ENCODE measurements at regions not wholly inside any gene's neighbourhood (a gene's known extent, or its start where the extent isn't known, plus 50 kb on each side); places are given as distances from the start of the nearest gene placed in this dataset.
"Not testable (repeated sequence)": the region's sequence is repeated elsewhere in the genome, so short reads cannot be mapped to it uniquely, and the experiment has no call there.

GRCh38 chr3:176870451-176870850 is 326.8 kb downstream of the TBL1XR1 start:
- DNase-seq (ENCODE audit: low spot score) = no peak

- DNase-seq (ENCODE audit: low spot score) = no peak
These were observed 329.3 kb downstream of the TBL1XR1 start for GRCh38 chr3:176867681-176868663.

GRCh38 chr3:176861137-176861536 is 336.1 kb downstream of the TBL1XR1 start:
- DNase-seq (ENCODE audit: low spot score) = no peak

GRCh38 chr3:176856721-176857120 is 340.6 kb downstream of the TBL1XR1 start:
- DNase-seq (ENCODE audit: low spot score) = no peak

GRCh38 chr3:176855901-176856486 is 341.3 kb downstream of the TBL1XR1 start:
- no peak for DNase-seq (ENCODE audit: low spot score)

GRCh38 chr3:176855213-176855612 is 342.1 kb downstream of the TBL1XR1 start:
- DNase-seq (ENCODE audit: low spot score) = no peak

GRCh38 chr3:176850498-176850897 is 346.8 kb downstream of the TBL1XR1 start:
- DNase-seq (ENCODE audit: low spot score) = no peak

GRCh38 chr3:176848431-176849214 is 348.7 kb downstream of the TBL1XR1 start:
- DNase-seq (ENCODE audit: low spot score) = peak; percentile 56

GRCh38 chr3:176842914-176843313 is 354.4 kb downstream of the TBL1XR1 start:
- no peak for DNase-seq (ENCODE audit: low spot score)

GRCh38 chr3:176840641-176841286 is 356.5 kb downstream of the TBL1XR1 start:
- no peak for DNase-seq (ENCODE audit: low spot score)

- DNase-seq (ENCODE audit: low spot score) = no peak
These were observed 357.4 kb downstream of the TBL1XR1 start for GRCh38 chr3:176839901-176840300.

GRCh38 chr3:176839466-176839865 is 357.8 kb downstream of the TBL1XR1 start:
- no peak for DNase-seq (ENCODE audit: low spot score)

- DNase-seq (ENCODE audit: low spot score) = not testable (repeated sequence)
These were observed 370.0 kb downstream of the TBL1XR1 start for GRCh38 chr3:176827244-176827643.

GRCh38 chr3:176824811-176825210 is 372.5 kb downstream of the TBL1XR1 start:
- DNase-seq (ENCODE audit: low spot score) = no peak

GRCh38 chr3:176820764-176821163 is 376.5 kb downstream of the TBL1XR1 start:
- DNase-seq (ENCODE audit: low spot score) = no peak

- DNase-seq (ENCODE audit: low spot score) = no peak
These were observed 380.3 kb downstream of the TBL1XR1 start for GRCh38 chr3:176816937-176817336.

GRCh38 chr3:176814285-176814684 is 383.0 kb downstream of the TBL1XR1 start:
- peak; percentile 8 for DNase-seq (ENCODE audit: low spot score)

- no peak for DNase-seq (ENCODE audit: low spot score)
These were observed 389.3 kb downstream of the TBL1XR1 start for GRCh38 chr3:176807938-176808337.

- no peak for DNase-seq (ENCODE audit: low spot score)
These were observed 397.6 kb downstream of the TBL1XR1 start for GRCh38 chr3:176799675-176800074.

GRCh38 chr3:176798680-176799079 is 398.6 kb downstream of the TBL1XR1 start:
- no peak for DNase-seq (ENCODE audit: low spot score)

GRCh38 chr3:176796371-176796770 is 400.9 kb downstream of the TBL1XR1 start:
- DNase-seq (ENCODE audit: low spot score) = no peak

GRCh38 chr3:176795891-176796290 is 401.4 kb downstream of the TBL1XR1 start:
- no peak for DNase-seq (ENCODE audit: low spot score)
